HEK293 (cell line): ENCODE measurements at regions not wholly inside any gene's neighbourhood (a gene's known extent, or its start where the extent isn't known, plus 50 kb on each side); places are given as distances from the start of the nearest gene placed in this dataset.

Experiments used
- CTCF ChIA-PET: fragments of 350-600 bp; formaldehyde crosslinking; extraction: SDS; loops from one replicate; lab custom pipeline; 2021; ENCODE audit warnings: antibody characterized with exemption; lab: Yijun Ruan, JAX
- POLR2A ChIA-PET: fragments of 300-600 bp; formaldehyde crosslinking; extraction: SDS; loops from one replicate; lab custom pipeline; 2020; ENCODE audit warnings: antibody characterized with exemption, inconsistent platforms; lab: Yijun Ruan, JAX
- H3K27ac ChIP-seq: fragments of 200-500 bp; sonication (Bioruptor generic); 2 replicates; pipeline ENCODE4 v1.5.1; 2014; ENCODE audit warnings: low read depth, low read length, control low read depth, inconsistent platforms; ENCODE audit errors: extremely low read depth
- H3K36me3 ChIP-seq, 2 experiments: fragments of 200-500 bp in 1 of 2; sonication (Bioruptor generic) in 1 of 2; 1 replicate in 1 of 2; 2 replicates in 1 of 2; pipeline ENCODE4 v1.5.1; 2014 to 2017; ENCODE audit warnings: inconsistent platforms in 2 of 2, low read length in 2 of 2; ENCODE audit not compliant: control insufficient read depth in 2 of 2, insufficient read depth in 1 of 2
- H3K4me1 ChIP-seq: fragments of 200-500 bp; sonication (Bioruptor generic); 2 replicates; pipeline ENCODE4 v1.5.1; 2014; ENCODE audit warnings: mild to moderate bottlenecking, low read length, inconsistent platforms; ENCODE audit not compliant: control insufficient read depth, insufficient read depth
- H3K4me3 ChIP-seq: 2 replicates; pipeline ENCODE4 v1.5.1; 2011; ENCODE audit warnings: low read depth, mild to moderate bottlenecking, control low read depth, low read length, moderate library complexity
- H3K9me3 ChIP-seq: fragments of 200-500 bp; sonication (Bioruptor generic); 2 replicates; pipeline ENCODE4 v1.5.1; 2014; ENCODE audit warnings: low read depth, low read length, inconsistent platforms; ENCODE audit not compliant: control insufficient read depth, insufficient read depth
- GFI1B ChIP-seq: fragments of 450-650 bp; formaldehyde crosslinking; IDR thresholded peaks from 2 replicates; pipeline ENCODE4 v1.5.1; 2016; ENCODE audit warnings: missing biosample characterization, missing genetic modification characterization
- HIC1 ChIP-seq: fragments of 450-650 bp; formaldehyde crosslinking; IDR thresholded peaks from 2 replicates; pipeline ENCODE4 v1.5.1; 2016; ENCODE audit warnings: missing biosample characterization, missing genetic modification characterization
- HOXA7 ChIP-seq: sonication (generic); formaldehyde crosslinking; IDR thresholded peaks from 2 replicates; pipeline ENCODE4 v1.8.1; 2022; ENCODE audit warnings: missing genetic modification reagents, borderline replicate concordance
- KLF9 ChIP-seq: fragments of 450-650 bp; formaldehyde crosslinking; IDR thresholded peaks from 2 replicates; pipeline ENCODE4 v1.5.1; 2016; ENCODE audit warnings: missing biosample characterization, missing genetic modification characterization, low read depth
- ZBTB11 ChIP-seq: fragments of 450-650 bp; formaldehyde crosslinking; conservative IDR thresholded peaks from 2 replicates; pipeline ENCODE4 v1.5.1; 2016; ENCODE audit warnings: low read depth, missing biosample characterization, missing genetic modification characterization
- ZBTB8A ChIP-seq: fragments of 450-650 bp; formaldehyde crosslinking; IDR thresholded peaks from 2 replicates; pipeline ENCODE4 v1.5.1; 2016; ENCODE audit warnings: missing biosample characterization, missing genetic modification characterization
- ZFP37 ChIP-seq: fragments of 450-650 bp; formaldehyde crosslinking; IDR thresholded peaks from 2 replicates; pipeline ENCODE4 v1.5.1; 2016; ENCODE audit warnings: missing biosample characterization, missing genetic modification characterization
- ZFP69B ChIP-seq: fragments of 450-650 bp; formaldehyde crosslinking; IDR thresholded peaks from 2 replicates; pipeline ENCODE4 v1.5.1; 2016; ENCODE audit warnings: missing biosample characterization, missing genetic modification characterization
- ZNF274 ChIP-seq, 2 experiments: fragments of 200-500 bp in 1 of 2; fragments of 450-650 bp in 1 of 2; sonication (Bioruptor generic) in 1 of 2; formaldehyde crosslinking in 1 of 2; IDR thresholded peaks; 2 replicates each; pipeline versions ENCODE4 v1.5.1 to v1.6.1; 2014 to 2016; ENCODE audit warnings: borderline replicate concordance in 1 of 2, inconsistent platforms in 1 of 2, low read length in 1 of 2, missing biosample characterization in 1 of 2, missing genetic modification characterization in 1 of 2
- ZNF335 ChIP-seq: fragments of 450-650 bp; formaldehyde crosslinking; conservative IDR thresholded peaks from 2 replicates; pipeline ENCODE4 v1.5.1; 2016; ENCODE audit warnings: missing biosample characterization, missing genetic modification characterization
- ZNF350 ChIP-seq: fragments of 450-650 bp; formaldehyde crosslinking; IDR thresholded peaks from 2 replicates; pipeline ENCODE4 v1.5.0; 2017; ENCODE audit warnings: missing biosample characterization, mild to moderate bottlenecking, missing genetic modification characterization
- ZNF473 ChIP-seq: fragments of 450-650 bp; formaldehyde crosslinking; IDR thresholded peaks from 2 replicates; pipeline ENCODE4 v1.5.1; 2017; ENCODE audit warnings: missing biosample characterization, missing genetic modification characterization
- ZNF48 ChIP-seq: fragments of 450-650 bp; formaldehyde crosslinking; IDR thresholded peaks from 2 replicates; pipeline ENCODE4 v1.5.1; 2016; ENCODE audit warnings: missing biosample characterization, missing genetic modification characterization
- ZNF510 ChIP-seq: fragments of 450-650 bp; formaldehyde crosslinking; IDR thresholded peaks from 2 replicates; pipeline ENCODE4 v1.5.1; 2018; ENCODE audit warnings: mild to moderate bottlenecking, missing genetic modification characterization, missing biosample characterization; ENCODE audit not compliant: insufficient replicate concordance
- ZNF629 ChIP-seq: fragments of 450-650 bp; formaldehyde crosslinking; IDR thresholded peaks from 2 replicates; pipeline ENCODE4 v1.5.1; 2017; ENCODE audit warnings: missing biosample characterization, missing genetic modification characterization
- ZNF658 ChIP-seq: fragments of 450-650 bp; formaldehyde crosslinking; IDR thresholded peaks from 2 replicates; pipeline ENCODE4; 2016; ENCODE audit warnings: missing biosample characterization, missing genetic modification characterization
- ZNF704 ChIP-seq: fragments of 450-650 bp; formaldehyde crosslinking; IDR thresholded peaks from 2 replicates; pipeline ENCODE4 v1.5.1; 2016; ENCODE audit warnings: missing biosample characterization, missing genetic modification characterization
- ZNF747 ChIP-seq: fragments of 450-650 bp; formaldehyde crosslinking; IDR thresholded peaks from 2 replicates; pipeline ENCODE4 v1.5.1; 2016; ENCODE audit warnings: missing biosample characterization, missing genetic modification characterization
- ZNF776 ChIP-seq: fragments of 450-650 bp; formaldehyde crosslinking; IDR thresholded peaks from 2 replicates; pipeline ENCODE4 v1.5.0; 2017; ENCODE audit warnings: missing biosample characterization, missing genetic modification characterization, borderline replicate concordance
- ZNF777 ChIP-seq: fragments of 450-650 bp; formaldehyde crosslinking; IDR thresholded peaks from 2 replicates; pipeline ENCODE4 v1.5.1; 2017; ENCODE audit warnings: missing biosample characterization, missing genetic modification characterization, borderline replicate concordance

DNA sequence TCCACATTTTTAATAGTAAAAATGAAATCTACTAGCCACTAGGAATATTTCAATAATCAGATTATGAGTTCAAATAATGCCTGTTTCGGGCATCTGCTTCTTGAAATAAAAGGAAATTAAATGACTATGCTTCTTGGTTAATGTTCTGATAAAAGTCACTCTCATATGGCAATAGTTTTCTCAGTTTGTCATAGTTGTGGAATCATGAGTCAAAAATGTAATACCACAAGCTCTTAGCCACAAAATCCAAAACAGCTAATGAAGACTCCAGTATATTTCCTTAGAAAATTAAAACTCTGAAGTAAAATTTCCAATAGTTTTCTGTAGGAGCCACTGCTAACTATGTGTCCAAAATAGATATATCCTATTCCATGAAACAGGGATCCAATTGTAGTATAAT is 676.3 kb upstream of the CDH8 start (continued):
- TF ChIP-seq ZNF274 (IDR thresholded peaks at IDR 0.05; ENCODE audit: low read length) (no peak), ZNF274 (tag by site-specific recombination; IDR thresholded peaks at IDR 0.05; ENCODE audit: borderline replicate concordance) (no peak), HOXA7 (CRISPR knock-in tag) (no peak), ZNF473 (no peak), ZFP37 (no peak), ZNF704 (tag by site-specific recombination) (no peak), GFI1B (tag by site-specific recombination) (no peak)

DNA sequence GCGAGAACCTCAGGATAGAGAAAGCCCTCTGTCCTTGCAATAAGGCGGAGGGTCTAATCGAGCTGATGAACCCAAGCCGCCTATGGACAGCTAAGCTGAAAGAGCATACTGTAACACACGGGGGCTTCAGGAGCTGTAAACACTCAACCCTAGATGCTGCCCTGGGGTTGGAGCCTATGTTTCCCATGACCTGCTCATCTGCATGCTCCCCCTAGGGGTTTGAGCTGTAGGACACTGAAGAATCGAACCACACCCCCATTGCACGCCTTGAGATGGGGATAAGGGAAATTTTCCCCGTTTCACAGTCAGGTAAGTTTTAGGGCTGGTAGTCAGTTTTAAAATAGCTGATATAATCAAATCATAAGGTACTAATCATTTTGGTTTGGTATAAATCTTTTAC is 675.6 kb upstream of the CDH8 start:
- no peaks in the 10 kb centered on the region for H3K4me1 ChIP-seq
- no peaks in the 10 kb centered on the region for H3K36me3 ChIP-seq
- no peak overlapping the region for H3K4me3 ChIP-seq
- H3K27ac ChIP-seq: no peak overlapping the region
- TF ChIP-seq ZBTB11 (tag by site-specific recombination) (no peak), ZFP69B (tag by site-specific recombination) (no peak), ZNF747 (tag by site-specific recombination) (no peak), HIC1 (tag by site-specific recombination) (no peak), ZNF629 (no peak), ZNF350 (tag by site-specific recombination) (no peak), ZNF48 (tag by site-specific recombination) (no peak), KLF9 (tag by site-specific recombination) (no peak), ZBTB8A (tag by site-specific recombination) (no peak)
- TF ChIP-seq, all 188 proteins: peak for 0
- CTCF ChIA-PET: no interaction called here
- POLR2A ChIA-PET: no interaction called here
- no peaks in the 10 kb centered on the region for H3K9me3 ChIP-seq

DNA sequence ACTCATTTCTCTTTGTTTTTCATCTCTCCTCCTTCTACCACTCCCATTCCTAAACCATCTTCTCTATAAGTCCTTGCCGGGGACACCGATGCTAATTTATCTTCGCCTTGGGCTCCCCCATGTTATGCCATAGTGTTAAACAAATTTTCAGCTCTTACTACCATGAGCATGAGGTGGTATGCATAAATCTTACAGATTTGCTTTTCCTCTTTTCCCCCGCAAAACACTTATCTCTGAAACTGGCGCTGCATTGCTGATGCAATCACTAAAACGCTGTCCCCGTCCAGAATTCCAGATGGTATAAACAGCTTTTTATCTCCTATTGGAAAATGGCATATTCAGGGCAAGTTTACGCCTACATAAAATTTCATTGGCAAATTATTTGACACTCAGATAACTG is 673.6 kb upstream of the CDH8 start:
- ChIA-PET POLR2A (no interaction called here), CTCF (no interaction called here)
- Histone ChIP-seq H3K4me1 (no peaks in the 10 kb centered on the region), H3K36me3 (no peaks in the 10 kb centered on the region), H3K27ac (no peak overlapping the region), H3K4me3 (no peak overlapping the region), H3K9me3 (no peaks in the 10 kb centered on the region)
- TF ChIP-seq ZNF510 (tag by site-specific recombination) (no peak), ZNF776 (tag by site-specific recombination) (no peak), ZNF658 (tag by site-specific recombination) (no peak), ZNF335 (no peak), ZNF777 (tag by site-specific recombination) (no peak)
- TF ChIP-seq, all 188 proteins: peak for 0
